Testis (tissue), 2 donors: ENCODE measurements at regions not wholly inside any gene's neighbourhood (a gene's known extent, or its start where the extent isn't known, plus 50 kb on each side); places are given as distances from the start of the nearest gene placed in this dataset.

Experiments used
- POLR2A ChIP-seq: fragments of 450-650 bp; IDR thresholded peaks from one replicate; pipeline ENCODE4 v1.6.1; 2017; ENCODE audit warnings: antibody characterized with exemption, mild to moderate bottlenecking, moderate library complexity
- TF ChIP-seq, protein P1 (sequence below), 3 experiments: fragments of 450-650 bp in 2 of 3; fragments of 200-600 bp in 1 of 3; sonication (generic) in 1 of 3; IDR thresholded peaks; one replicate each; pipeline ENCODE4 v1.5.1; 2016 to 2019; ENCODE audit warnings: antibody characterized with exemption in 3 of 3, mild to moderate bottlenecking in 2 of 3, moderate library complexity in 1 of 3

DNA sequence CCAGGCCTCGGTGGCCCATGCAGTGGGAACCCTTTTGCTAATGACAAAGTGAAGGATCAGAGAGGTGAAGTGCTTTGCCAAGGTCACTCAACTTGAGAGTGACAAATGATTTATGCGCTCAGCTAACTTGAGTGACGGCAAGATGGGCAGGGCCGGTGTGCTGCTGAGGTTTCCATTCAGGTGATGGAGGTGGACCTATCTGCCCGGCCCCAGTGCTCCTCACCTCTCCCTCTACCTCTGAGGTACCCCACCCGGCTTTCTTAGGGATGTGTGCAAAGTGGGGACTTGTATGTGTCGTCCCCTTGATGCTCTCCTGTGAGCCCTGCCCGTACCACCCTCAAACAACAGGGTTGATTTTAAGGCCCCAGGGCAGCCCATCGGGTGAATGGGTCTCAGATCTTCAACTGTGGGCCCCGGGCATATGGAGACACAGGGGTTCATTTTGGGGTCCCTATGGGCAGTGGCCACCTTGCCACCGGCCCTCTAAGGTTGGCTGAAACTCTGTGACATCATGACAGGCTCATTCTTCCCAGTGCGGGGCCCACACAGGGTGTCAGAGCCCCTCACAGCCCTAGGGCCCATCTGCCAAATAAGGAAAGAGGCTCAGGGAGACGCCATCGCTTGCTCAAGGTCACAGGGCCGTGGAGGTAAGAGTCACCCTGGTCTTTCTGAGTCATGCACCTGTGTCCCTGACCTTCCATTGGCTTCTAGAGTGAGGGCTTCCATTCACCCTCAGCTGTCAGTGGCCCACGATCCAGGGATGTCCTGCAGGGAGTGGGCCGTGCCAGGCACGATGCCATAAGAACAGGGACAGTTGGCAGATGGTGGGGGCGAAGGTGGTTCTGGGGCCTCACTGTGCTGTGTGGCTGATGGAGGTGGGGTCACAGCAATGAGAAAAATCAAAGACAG, 170.6 kb upstream of the MVB12B start:
- TF ChIP-seq, protein P1, sequence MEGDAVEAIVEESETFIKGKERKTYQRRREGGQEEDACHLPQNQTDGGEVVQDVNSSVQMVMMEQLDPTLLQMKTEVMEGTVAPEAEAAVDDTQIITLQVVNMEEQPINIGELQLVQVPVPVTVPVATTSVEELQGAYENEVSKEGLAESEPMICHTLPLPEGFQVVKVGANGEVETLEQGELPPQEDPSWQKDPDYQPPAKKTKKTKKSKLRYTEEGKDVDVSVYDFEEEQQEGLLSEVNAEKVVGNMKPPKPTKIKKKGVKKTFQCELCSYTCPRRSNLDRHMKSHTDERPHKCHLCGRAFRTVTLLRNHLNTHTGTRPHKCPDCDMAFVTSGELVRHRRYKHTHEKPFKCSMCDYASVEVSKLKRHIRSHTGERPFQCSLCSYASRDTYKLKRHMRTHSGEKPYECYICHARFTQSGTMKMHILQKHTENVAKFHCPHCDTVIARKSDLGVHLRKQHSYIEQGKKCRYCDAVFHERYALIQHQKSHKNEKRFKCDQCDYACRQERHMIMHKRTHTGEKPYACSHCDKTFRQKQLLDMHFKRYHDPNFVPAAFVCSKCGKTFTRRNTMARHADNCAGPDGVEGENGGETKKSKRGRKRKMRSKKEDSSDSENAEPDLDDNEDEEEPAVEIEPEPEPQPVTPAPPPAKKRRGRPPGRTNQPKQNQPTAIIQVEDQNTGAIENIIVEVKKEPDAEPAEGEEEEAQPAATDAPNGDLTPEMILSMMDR (IDR thresholded peaks at IDR 0.05), result no peak
- no peak for TF ChIP-seq POLR2A
